Fibroblast of lung (primary cell): ENCODE measurements at regions not wholly inside any gene's neighbourhood (a gene's known extent, or its start where the extent isn't known, plus 50 kb on each side); places are given as distances from the start of the nearest gene placed in this dataset.
"Not testable (repeated sequence)": the region's sequence is repeated elsewhere in the genome, so short reads cannot be mapped to it uniquely, and the experiment has no call there.

Experiments used
- DNase-seq, 2 donors: peaks; one replicate each; pipeline versions ENCODE4 v3.0.0 to v3.0.0-alpha.2; 2010; ENCODE audit warnings: low read depth in 2 of 2
- H2AFZ ChIP-seq: 2 replicates; pipeline ENCODE4 v1.5.1; 2012; ENCODE audit warnings: low read length, control low read depth, inconsistent platforms
- H3K27ac ChIP-seq: 2 replicates; pipeline ENCODE4 v1.5.1; 2011; ENCODE audit warnings: low read length, control low read depth; ENCODE audit not compliant: insufficient read depth
- H3K27me3 ChIP-seq: 2 replicates; pipeline ENCODE4 v1.5.1; 2011; ENCODE audit warnings: mild to moderate bottlenecking, low read length; ENCODE audit not compliant: control insufficient read depth, insufficient read depth
- H3K36me3 ChIP-seq: 2 replicates; pipeline ENCODE4 v1.5.1; 2011; ENCODE audit warnings: low read length; ENCODE audit not compliant: control insufficient read depth, insufficient read depth
- H3K4me1 ChIP-seq: 2 replicates; pipeline ENCODE4 v1.5.1; 2011; ENCODE audit warnings: low read length; ENCODE audit not compliant: control insufficient read depth, insufficient read depth; ENCODE audit errors: extremely low read depth
- H3K4me2 ChIP-seq: 2 replicates; pipeline ENCODE4 v1.5.1; 2011; ENCODE audit warnings: low read length, control low read depth; ENCODE audit not compliant: insufficient read depth; ENCODE audit errors: extremely low read depth
- H3K4me3 ChIP-seq, 4 experiments: fragments of 200-600 bp in 1 of 4; sonication (generic) in 1 of 4; replicated peaks in 1 of 4; 2 replicates each; pipeline ENCODE4 v1.5.1; 2011 to 2016; ENCODE audit warnings: low read length in 4 of 4, low read depth in 3 of 4, mild to moderate bottlenecking in 3 of 4, control low read depth in 2 of 4, inconsistent platforms in 1 of 4, mixed read lengths in 1 of 4; ENCODE audit not compliant: insufficient read depth in 1 of 4; ENCODE audit errors: control extremely low read depth in 1 of 4
- H3K79me2 ChIP-seq: 2 replicates; pipeline ENCODE4 v1.5.1; 2012; ENCODE audit warnings: mild to moderate bottlenecking, low read length, inconsistent platforms; ENCODE audit not compliant: control insufficient read depth, insufficient read depth
- H3K9ac ChIP-seq: 2 replicates; pipeline ENCODE4 v1.5.1; 2011; ENCODE audit warnings: mild to moderate bottlenecking, low read length, control low read depth; ENCODE audit not compliant: insufficient read depth
- H3K9me3 ChIP-seq: 2 replicates; pipeline ENCODE4 v1.5.1; 2012; ENCODE audit warnings: low read depth, low read length; ENCODE audit not compliant: control insufficient read depth, insufficient read depth
- H4K20me1 ChIP-seq: 2 replicates; pipeline ENCODE4 v1.5.1; 2011; ENCODE audit warnings: low read length; ENCODE audit not compliant: control insufficient read depth, insufficient read depth; ENCODE audit errors: extremely low read depth
- EZH2 ChIP-seq: IDR thresholded peaks from 2 replicates; pipeline ENCODE4 v1.5.1; 2012; ENCODE audit warnings: low read length, control low read depth, mild to moderate bottlenecking; ENCODE audit errors: missing control alignments
- TF ChIP-seq, protein P1 (sequence below), 2 donors: IDR thresholded peaks in 1 of 2; conservative IDR thresholded peaks in 1 of 2; 1 replicate in 1 of 2; 2 replicates in 1 of 2; pipeline ENCODE4 v1.5.1; 2011 to 2012; ENCODE audit warnings: low read length in 2 of 2, control low read depth in 1 of 2, inconsistent platforms in 1 of 2, low read depth in 1 of 2, mild to moderate bottlenecking in 1 of 2

DNA sequence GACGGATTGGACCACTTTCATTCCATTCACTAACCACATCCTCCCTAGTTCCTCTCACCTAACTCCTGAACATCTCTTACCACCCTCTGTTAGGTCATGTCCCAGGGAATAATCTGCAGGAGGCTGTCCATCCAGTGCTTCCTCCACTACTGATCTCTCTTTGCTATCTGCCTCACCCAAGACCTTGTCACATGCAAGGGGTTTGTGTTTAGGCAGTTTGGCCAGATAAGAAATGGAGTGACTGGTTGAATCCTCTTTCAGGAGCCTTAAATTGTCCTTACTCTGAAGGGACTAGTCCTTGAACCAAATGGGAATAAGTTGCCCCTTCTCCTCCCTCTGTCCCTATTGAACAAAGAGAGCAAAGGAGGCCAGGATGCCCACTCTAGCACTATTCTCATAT is 249.2 kb upstream of the BTG1 start:
- no peak overlapping the region for H3K27ac ChIP-seq
- H3K27me3 ChIP-seq: no peaks in the 10 kb centered on the region
- no peaks in the 10 kb centered on the region for H3K79me2 ChIP-seq
- H3K9ac ChIP-seq: no peak overlapping the region
- no peak overlapping the region for H2AFZ ChIP-seq
- no peaks in the 10 kb centered on the region for H3K36me3 ChIP-seq
- H3K9me3 ChIP-seq: no peaks in the 10 kb centered on the region
- no peaks in the 10 kb centered on the region for H4K20me1 ChIP-seq
- H3K4me2 ChIP-seq: no peak overlapping the region
- TF ChIP-seq EZH2: no peak
- TF ChIP-seq, protein P1, sequence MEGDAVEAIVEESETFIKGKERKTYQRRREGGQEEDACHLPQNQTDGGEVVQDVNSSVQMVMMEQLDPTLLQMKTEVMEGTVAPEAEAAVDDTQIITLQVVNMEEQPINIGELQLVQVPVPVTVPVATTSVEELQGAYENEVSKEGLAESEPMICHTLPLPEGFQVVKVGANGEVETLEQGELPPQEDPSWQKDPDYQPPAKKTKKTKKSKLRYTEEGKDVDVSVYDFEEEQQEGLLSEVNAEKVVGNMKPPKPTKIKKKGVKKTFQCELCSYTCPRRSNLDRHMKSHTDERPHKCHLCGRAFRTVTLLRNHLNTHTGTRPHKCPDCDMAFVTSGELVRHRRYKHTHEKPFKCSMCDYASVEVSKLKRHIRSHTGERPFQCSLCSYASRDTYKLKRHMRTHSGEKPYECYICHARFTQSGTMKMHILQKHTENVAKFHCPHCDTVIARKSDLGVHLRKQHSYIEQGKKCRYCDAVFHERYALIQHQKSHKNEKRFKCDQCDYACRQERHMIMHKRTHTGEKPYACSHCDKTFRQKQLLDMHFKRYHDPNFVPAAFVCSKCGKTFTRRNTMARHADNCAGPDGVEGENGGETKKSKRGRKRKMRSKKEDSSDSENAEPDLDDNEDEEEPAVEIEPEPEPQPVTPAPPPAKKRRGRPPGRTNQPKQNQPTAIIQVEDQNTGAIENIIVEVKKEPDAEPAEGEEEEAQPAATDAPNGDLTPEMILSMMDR (conservative IDR thresholded peaks at IDR 0.05 in 1 of 2, IDR thresholded peaks at IDR 0.05 in 1 of 2; ENCODE audit: low read depth in 1 of 2, low read length in 2 of 2): no peak
- no peak overlapping the region for H3K4me3 ChIP-seq
- DNase-seq: no peak
- H3K4me1 ChIP-seq: no peaks in the 10 kb centered on the region

DNA sequence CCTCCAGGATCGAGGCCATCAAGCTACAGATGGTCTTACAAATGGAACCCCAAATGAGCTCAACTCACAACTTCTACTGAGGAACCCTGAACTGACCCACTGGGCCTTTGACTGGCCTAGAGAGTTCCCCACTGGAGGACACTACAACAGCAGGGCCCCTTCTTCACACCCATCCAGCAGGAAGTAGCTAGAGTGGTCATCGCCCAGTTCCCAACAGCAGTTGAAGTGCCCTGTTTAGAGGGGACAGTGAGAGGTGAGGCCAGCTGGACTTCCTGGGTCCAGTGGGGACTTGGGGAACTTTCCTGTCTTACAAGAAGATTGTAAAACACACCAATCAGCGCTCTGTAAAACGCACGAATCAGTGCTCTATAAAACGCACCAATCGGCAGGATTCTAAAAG is 247.9 kb upstream of the BTG1 start:
- DNase-seq: no peak
- H3K9ac ChIP-seq: no peak overlapping the region
- H3K4me2 ChIP-seq: no peak overlapping the region
- H3K36me3 ChIP-seq: no peaks in the 10 kb centered on the region
- no peak overlapping the region for H3K27ac ChIP-seq
- no peaks in the 10 kb centered on the region for H3K79me2 ChIP-seq
- H3K4me3 ChIP-seq: no peak overlapping the region
- TF ChIP-seq, protein P1 (conservative IDR thresholded peaks at IDR 0.05 in 1 of 2, IDR thresholded peaks at IDR 0.05 in 1 of 2; ENCODE audit: low read depth in 1 of 2, low read length in 2 of 2): no peak
- TF ChIP-seq EZH2: no peak
- no peaks in the 10 kb centered on the region for H3K9me3 ChIP-seq
- no peak overlapping the region for H2AFZ ChIP-seq
- no peaks in the 10 kb centered on the region for H3K27me3 ChIP-seq
- no peaks in the 10 kb centered on the region for H3K4me1 ChIP-seq
- no peaks in the 10 kb centered on the region for H4K20me1 ChIP-seq

DNA sequence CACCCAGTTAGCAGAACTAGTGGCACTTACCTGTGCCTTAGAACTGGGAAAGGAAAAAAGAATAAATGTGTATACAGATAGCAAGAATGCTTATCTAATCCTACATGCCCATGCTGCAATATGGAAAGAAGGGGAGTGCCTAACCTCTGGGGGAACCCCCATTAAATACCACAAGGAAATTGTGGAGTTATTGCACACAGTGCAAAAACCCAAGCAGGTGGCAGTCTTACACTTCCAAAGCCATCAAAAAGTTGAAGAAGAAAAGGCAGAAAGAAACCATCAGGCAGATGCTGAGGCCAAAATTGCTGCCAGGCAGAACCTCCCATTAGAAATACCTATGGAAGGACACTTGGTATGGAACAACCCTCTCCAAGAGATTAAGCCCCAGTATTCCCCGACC is 246.1 kb upstream of the BTG1 start:
- not testable (repeated sequence) for H3K79me2 ChIP-seq, H3K4me2 ChIP-seq, H2AFZ ChIP-seq, H4K20me1 ChIP-seq, H3K36me3 ChIP-seq, H3K27me3 ChIP-seq, H3K9me3 ChIP-seq, DNase-seq, H3K4me1 ChIP-seq, H3K9ac ChIP-seq, H3K27ac ChIP-seq, H3K4me3 ChIP-seq

DNA sequence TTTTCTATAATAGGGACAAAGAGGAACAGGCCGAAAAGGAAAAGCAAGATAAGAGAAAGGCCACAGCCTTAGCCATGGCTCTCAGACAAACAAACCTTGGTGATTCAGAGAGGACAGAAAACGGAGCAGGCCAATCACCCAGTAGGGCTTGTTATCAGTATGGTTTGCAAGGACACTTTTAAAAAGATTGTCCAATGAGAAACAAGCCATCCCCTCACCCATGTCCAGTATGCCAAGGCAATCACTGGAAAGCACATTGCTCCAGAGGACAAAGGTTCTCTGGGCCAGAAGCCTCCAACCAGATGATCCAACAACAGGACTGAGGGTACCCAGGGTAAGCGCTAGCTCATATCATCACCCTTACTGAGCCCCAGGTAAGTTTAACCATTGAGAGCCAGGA is 243.8 kb upstream of the BTG1 start:
- Histone ChIP-seq H3K27me3 (no peaks in the 10 kb centered on the region), H3K27ac (no peak overlapping the region), H2AFZ (no peak overlapping the region), H3K4me2 (no peak overlapping the region), H3K4me1 (no peaks in the 10 kb centered on the region), H4K20me1 (no peaks in the 10 kb centered on the region), H3K4me3 (no peak overlapping the region), H3K9me3 (no peaks in the 10 kb centered on the region), H3K36me3 (no peaks in the 10 kb centered on the region), H3K79me2 (no peaks in the 10 kb centered on the region), H3K9ac (no peak overlapping the region)
- TF ChIP-seq, protein P1 (conservative IDR thresholded peaks at IDR 0.05 in 1 of 2, IDR thresholded peaks at IDR 0.05 in 1 of 2; ENCODE audit: low read depth in 1 of 2, low read length in 2 of 2): no peak
- TF ChIP-seq EZH2: no peak
- no peak for DNase-seq
